Stimulated activated CD4-positive, alpha-beta T cell treated with anti-CD3 and anti-CD28 coated beads, Interleukin-1b, Interleukin-23, amount 100 ng/mL, for 1 hour (primary cell): ENCODE measurements at regions not wholly inside any gene's neighbourhood (a gene's known extent, or its start where the extent isn't known, plus 50 kb on each side); places are given as distances from the start of the nearest gene placed in this dataset.

Source experiments
- DNase-seq, 2 donors: peaks; one replicate each; pipeline ENCODE4 v3.0.0-alpha.2; 2020; ENCODE audit warnings: low read depth in 2 of 2

DNA sequence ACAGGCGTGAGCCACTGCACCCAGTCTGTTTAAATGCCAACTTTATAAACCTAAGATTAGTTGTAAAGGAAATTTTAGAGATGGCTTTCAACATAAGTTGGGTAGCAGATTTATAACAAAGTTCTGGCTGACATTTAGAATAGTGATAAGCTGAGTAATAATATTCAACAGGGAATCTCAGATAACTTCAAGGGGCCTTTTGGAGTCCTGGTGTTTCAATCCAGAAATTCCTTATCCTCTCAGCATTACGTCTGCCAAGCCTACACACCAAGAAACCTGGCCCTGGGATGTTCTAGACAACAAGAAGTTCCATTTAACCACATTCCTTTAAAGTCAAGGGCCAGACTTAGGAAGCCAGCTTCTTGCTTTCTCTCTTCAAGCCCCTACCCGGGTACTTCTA is 59.5 kb upstream of the DYRK2 start:
- DNase-seq = no peak

DNA sequence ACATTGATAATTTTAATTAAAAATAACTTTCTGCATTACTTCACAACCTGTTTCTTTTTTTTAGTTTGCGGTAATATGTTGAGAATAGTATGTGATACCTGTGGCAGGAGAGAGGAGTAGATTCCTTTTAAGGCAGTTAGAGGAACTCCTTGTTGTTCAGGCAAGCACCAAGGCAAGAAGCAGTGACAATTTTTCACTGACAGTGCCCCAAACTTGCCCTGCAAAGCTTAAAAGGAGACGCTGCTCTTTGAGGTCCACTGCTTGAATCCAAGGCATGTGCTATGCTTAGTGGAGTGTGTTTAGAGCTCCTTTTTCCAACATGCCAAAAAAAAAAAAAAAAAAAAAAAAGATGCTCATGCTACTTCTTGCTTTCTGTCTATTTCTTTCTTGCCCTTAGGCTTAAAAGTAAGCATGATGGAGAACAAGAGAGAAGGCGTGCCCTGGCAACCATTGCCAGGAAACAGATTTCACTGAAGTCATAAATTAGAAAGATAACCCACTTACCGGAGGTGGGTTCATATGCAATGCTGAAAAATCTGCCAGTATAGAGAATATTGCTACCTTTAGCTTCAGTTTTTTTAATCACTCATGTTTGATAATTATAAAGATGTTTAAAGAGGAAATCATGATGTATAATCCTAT is 58.3 kb upstream of the DYRK2 start:
- no peak for DNase-seq

DNA sequence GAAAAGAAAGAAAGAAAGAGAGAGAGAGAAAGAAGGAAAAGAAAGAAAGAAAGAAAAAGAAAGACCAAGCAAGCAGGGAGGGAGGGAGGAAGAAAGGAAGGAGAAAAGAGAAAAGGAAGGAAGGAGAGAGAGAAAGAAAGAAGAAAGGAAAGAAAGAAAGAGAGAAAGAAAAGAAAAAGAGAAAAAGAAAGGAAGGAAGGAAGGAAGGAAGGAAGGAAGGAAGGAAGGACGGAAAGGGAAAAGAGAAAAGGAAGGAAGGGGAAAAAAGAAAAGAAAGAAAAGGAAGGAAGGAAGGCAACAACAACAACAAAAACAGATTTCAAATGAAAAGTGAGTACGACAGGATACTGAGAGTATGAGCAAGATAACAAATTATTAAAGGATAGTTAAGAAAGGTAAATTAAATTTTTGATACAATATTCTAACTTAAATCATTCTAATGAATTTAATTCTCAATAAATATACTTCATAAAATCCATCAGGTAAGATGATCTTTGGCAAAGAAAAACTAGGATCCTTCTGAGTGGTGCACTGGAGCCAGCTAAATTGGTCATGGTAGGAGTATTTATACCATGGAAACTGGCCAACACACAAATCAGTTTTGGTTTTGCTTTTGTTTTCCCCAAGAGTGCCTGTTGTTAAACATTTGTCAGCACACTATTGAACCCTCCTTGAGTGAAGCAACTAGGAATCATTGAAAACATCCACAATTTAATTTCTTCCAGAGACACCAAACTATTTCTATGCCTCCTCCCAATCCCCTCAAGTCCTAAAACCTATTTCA is 56.1 kb upstream of the DYRK2 start:
- no peak for DNase-seq

GRCh38 chr12:67593041-67593440 is 55.5 kb upstream of the DYRK2 start:
- DNase-seq = no peak

DNA sequence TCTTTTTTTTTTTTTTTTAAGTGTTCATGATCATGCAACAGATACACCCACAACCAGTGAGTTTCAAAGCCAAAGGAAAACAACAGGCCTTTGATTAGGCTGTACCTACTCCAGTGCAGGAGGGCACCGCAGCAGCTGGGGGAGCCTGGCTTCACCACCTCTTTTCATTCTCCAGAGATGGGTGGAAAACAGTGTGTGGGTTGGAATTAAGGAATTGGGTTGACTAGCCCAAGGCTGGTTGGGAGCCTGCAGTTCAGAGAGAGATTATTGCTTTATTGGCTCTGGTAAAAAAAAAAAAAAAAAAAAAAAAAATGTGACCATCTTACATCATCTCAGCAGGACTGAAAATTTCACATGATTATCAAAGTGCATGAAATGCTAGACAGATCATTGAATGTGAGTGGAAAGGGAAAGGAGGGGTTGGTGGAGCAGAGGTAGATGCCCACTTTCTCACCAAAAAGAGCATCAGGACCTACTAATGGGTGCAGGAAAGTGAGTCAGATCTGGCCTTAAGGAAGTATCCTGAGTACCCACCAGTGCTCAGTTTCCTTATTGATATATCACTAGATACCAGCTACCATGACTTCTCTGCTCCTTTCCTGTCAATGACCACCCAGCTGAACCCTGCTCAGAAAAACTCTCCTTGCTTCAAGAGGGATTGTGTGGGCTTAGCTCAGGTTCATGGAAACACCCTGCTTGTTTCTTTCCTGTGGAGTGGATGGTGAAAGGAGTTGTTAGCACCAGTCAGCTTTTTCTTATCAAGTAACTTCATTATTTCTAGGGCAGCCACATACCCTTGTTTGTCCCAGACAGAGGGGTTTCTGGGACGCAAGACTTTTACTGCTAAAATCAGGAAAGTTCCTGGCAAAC is 54.8 kb upstream of the DYRK2 start:
- DNase-seq = no peak

DNA sequence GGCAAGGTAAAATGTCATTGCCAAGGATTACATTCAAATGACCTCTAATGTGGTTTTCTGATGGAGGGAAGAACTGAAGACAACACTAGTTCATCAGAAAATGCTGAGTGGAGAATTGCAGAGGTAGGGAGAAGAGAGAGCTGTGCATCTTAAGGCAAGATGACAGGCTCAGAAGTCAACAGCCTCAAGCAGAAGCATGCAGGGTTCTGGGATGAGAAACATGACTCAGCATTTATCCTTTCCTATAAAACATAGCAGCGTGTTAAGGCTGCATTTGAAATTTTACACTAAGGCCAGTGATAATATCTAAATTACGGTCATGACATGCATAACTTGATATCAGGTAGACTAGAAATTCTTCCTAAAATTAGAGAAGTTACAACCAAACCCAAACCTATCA is 53.7 kb upstream of the DYRK2 start:
- DNase-seq = no peak

DNA sequence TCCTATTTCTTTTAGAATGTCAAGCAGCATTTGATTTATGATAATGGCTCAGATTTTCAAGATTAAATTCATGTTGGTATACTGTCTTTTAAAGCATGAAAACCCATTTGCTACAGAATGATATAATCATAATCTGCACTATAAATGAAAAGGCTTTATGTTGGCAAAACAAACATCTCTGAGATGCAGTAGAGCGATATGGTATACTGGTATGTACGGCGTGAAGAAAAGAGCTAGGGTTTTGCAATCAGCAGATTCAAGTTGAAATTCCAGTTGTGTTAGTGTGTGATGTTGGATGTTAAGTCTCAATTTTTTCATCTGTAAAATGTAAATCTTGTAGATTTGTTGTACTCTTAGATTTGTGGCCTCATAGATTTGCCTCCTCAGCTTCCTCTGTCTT is 53.2 kb upstream of the DYRK2 start:
- DNase-seq = no peak

DNA sequence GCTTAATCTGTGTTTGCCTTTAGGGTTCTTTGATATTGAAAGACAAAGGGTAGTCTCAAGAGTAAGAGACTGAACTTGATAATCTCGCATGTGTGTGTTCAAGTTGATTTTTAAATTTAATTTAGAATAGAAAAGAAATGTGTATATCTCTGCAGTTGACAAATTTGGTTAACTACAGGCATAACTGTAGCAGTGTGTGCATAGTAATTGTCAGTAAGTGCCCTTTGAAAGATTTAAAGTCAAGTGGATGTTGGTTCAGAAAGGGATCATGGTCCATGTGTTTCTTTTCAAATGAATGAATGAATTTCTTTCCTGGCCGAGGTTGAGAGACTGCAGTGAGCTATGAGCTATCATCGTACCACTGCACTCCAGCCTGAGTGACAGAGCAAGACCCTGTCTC is 49.9 kb upstream of the DYRK2 start:
- DNase-seq = no peak
